GM21528 (cell line): ENCODE measurements at regions not wholly inside any gene's neighbourhood (a gene's known extent, or its start where the extent isn't known, plus 50 kb on each side); places are given as distances from the start of the nearest gene placed in this dataset.
"Not testable (repeated sequence)": the region's sequence is repeated elsewhere in the genome, so short reads cannot be mapped to it uniquely, and the experiment has no call there.

Experiments used
- ATAC-seq: cut with Tn5 transposase; IDR thresholded peaks from one replicate; pipeline ENCODE4 v1.9.1; 2021; ENCODE audit warnings: mild to moderate bottlenecking, moderate library complexity; ENCODE audit not compliant: unreplicated experiment, low FRiP score

GRCh38 chr4:162849937-162850336 lies 316.8 kb downstream of the NAF1 start:
- no peak for ATAC-seq

GRCh38 chr4:162847945-162848549 lies 318.6 kb downstream of the NAF1 start:
- ATAC-seq = no peak

GRCh38 chr4:162841753-162842152 lies 324.9 kb downstream of the NAF1 start:
- no peak for ATAC-seq

GRCh38 chr4:162839814-162840213 lies 326.9 kb downstream of the NAF1 start:
- ATAC-seq = no peak

GRCh38 chr4:162838671-162839070 lies 328.0 kb downstream of the NAF1 start:
- no peak for ATAC-seq

- no peak for ATAC-seq
Observed at GRCh38 chr4:162837679-162838078, 329.0 kb downstream of the NAF1 start.

- ATAC-seq = no peak
Observed at GRCh38 chr4:162837241-162837640, 329.4 kb downstream of the NAF1 start.

GRCh38 chr4:162836773-162837172 lies 329.9 kb downstream of the NAF1 start:
- no peak for ATAC-seq

- not testable (repeated sequence) for ATAC-seq
Observed at GRCh38 chr4:162836258-162836657, 330.4 kb downstream of the NAF1 start.

GRCh38 chr4:162830899-162831298 lies 335.8 kb downstream of the NAF1 start:
- no peak for ATAC-seq

GRCh38 chr4:162817374-162817773 lies 349.3 kb downstream of the NAF1 start:
- ATAC-seq = not testable (repeated sequence)

GRCh38 chr4:162804351-162804924 lies 362.3 kb downstream of the NAF1 start:
- ATAC-seq = no peak

- ATAC-seq = peak; percentile 87
Observed at GRCh38 chr4:162803378-162803777, 363.3 kb downstream of the NAF1 start.

GRCh38 chr4:162797108-162797507 lies 369.6 kb downstream of the NAF1 start:
- no peak for ATAC-seq

GRCh38 chr4:162793571-162793970 lies 373.1 kb downstream of the NAF1 start:
- no peak for ATAC-seq

- ATAC-seq = no peak
Observed at GRCh38 chr4:162793004-162793403, 373.7 kb downstream of the NAF1 start.

- ATAC-seq = no peak
Observed at GRCh38 chr4:162791226-162791625, 375.5 kb downstream of the NAF1 start.

GRCh38 chr4:162787120-162787519 lies 379.6 kb downstream of the NAF1 start:
- no peak for ATAC-seq

GRCh38 chr4:162782778-162783525 lies 383.7 kb downstream of the NAF1 start:
- no peak for ATAC-seq

- no peak for ATAC-seq
Observed at GRCh38 chr4:162782096-162782777, 384.5 kb downstream of the NAF1 start.

- no peak for ATAC-seq
Observed at GRCh38 chr4:162770761-162771490, 395.8 kb downstream of the NAF1 start.
